ENCODE measurements at regions not wholly inside any gene's neighbourhood (a gene's known extent, or its start where the extent isn't known, plus 50 kb on each side); places are given as distances from the start of the nearest gene placed in this dataset.

DNA sequence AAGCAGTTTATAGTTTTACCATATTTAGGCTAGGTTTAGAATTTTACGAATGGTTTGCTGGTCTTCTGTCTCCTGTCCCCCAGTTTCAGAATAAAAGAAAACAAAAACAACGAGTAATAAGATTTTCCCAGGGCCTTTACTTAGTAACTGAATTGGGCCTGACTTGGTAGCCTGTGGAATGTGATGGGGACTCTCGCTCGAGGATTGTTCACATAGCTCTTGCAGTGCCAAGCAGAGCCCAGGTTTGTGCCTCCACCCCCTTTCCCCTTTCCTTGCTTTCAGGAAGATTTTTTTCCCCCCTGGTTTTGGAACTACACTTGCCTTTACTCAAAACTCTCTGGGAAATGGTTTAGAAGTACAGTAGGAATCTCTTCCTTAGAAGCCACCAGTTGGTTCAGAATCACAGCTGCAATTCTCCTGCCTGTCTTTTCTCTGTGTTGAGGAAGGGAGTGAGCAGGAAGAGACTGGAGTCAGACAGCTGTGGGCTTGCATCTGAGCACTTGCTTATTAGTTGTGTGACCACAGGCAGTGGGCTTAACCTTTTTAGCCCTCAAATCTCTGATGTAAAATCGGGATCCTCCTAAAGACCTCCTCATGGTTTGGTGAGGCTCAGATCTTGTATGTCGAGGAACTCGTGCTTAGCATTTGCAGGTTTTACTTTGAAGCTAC, 501.2 kb downstream of the PCNX1 start:
- TF ChIP-seq, protein P1, sequence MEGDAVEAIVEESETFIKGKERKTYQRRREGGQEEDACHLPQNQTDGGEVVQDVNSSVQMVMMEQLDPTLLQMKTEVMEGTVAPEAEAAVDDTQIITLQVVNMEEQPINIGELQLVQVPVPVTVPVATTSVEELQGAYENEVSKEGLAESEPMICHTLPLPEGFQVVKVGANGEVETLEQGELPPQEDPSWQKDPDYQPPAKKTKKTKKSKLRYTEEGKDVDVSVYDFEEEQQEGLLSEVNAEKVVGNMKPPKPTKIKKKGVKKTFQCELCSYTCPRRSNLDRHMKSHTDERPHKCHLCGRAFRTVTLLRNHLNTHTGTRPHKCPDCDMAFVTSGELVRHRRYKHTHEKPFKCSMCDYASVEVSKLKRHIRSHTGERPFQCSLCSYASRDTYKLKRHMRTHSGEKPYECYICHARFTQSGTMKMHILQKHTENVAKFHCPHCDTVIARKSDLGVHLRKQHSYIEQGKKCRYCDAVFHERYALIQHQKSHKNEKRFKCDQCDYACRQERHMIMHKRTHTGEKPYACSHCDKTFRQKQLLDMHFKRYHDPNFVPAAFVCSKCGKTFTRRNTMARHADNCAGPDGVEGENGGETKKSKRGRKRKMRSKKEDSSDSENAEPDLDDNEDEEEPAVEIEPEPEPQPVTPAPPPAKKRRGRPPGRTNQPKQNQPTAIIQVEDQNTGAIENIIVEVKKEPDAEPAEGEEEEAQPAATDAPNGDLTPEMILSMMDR (IDR thresholded peaks at IDR 0.05) = no peak
- no peak for TF ChIP-seq POLR2A (IDR thresholded peaks at IDR 0.05)
